ENCODE measurements at regions not wholly inside any gene's neighbourhood (a gene's known extent, or its start where the extent isn't known, plus 50 kb on each side); places are given as distances from the start of the nearest gene placed in this dataset.

- H3K79me1 ChIP-seq (ENCODE audit: low read length), result no peaks in the 10 kb centered on the region
- no peak overlapping the region for H2BK5ac ChIP-seq (ENCODE audit: low read length)
- H4K8ac ChIP-seq (ENCODE audit: low read depth, low read length), result no peak overlapping the region
- no peak overlapping the region for H2BK120ac ChIP-seq (ENCODE audit: low read depth, low read length)
- H3K27ac ChIP-seq (ENCODE audit: low read depth, low read length), result no peak overlapping the region
- no CpG with 5 or more reads among the region's 18 CpGs for WGBS (ENCODE audit: extremely low coverage, insufficient coverage, low lambda C conversion rate)
- no peaks in the 10 kb centered on the region for H3K79me2 ChIP-seq (ENCODE audit: control insufficient read depth, insufficient read depth, low read length)
- no peak overlapping the region for H3K4me2 ChIP-seq (ENCODE audit: low read length)
- no peak overlapping the region for H3K18ac ChIP-seq (ENCODE audit: low read length)
- no peak overlapping the region for H3K4me3 ChIP-seq (ENCODE audit: low read length)
- H3K23ac ChIP-seq (ENCODE audit: low read length), result no peak overlapping the region
- no peak overlapping the region for H3K56ac ChIP-seq (ENCODE audit: low read length)
- H3K4ac ChIP-seq (ENCODE audit: low read depth, low read length), result no peak overlapping the region
- DNase-seq, result peak; percentile 13
- H3K9ac ChIP-seq (ENCODE audit: low read length), result no peak overlapping the region
- H3K4me1 ChIP-seq (ENCODE audit: control insufficient read depth, low read depth, low read length), result no peaks in the 10 kb centered on the region
- H2AK5ac ChIP-seq (ENCODE audit: low read length), result no peak overlapping the region
- no peaks in the 10 kb centered on the region for H3K36me3 ChIP-seq (ENCODE audit: control insufficient read depth, insufficient read depth, low read length)
- no peaks in the 10 kb centered on the region for H3K27me3 ChIP-seq (ENCODE audit: insufficient read depth, low read length, poor library complexity)
- no peak overlapping the region for H4K5ac ChIP-seq (ENCODE audit: low read length)
- no peak overlapping the region for H2BK15ac ChIP-seq (replicated peaks; ENCODE audit: low read depth)
These were observed 86.3 kb downstream of the ASCL1 start for GRCh38 chr12:103043531-103044486.

- no peaks in the 10 kb centered on the region for H3K27me3 ChIP-seq (ENCODE audit: insufficient read depth, low read length, poor library complexity)
These were observed 88.7 kb downstream of the ASCL1 start for GRCh38 chr12:103046154-103046553.

GRCh38 chr12:103050273-103050672, 92.8 kb downstream of the ASCL1 start:
- Histone ChIP-seq H3K4me2 (ENCODE audit: low read length) (no peak overlapping the region), H3K79me1 (ENCODE audit: low read length) (no peaks in the 10 kb centered on the region), H3K4ac (ENCODE audit: low read depth, low read length) (no peak overlapping the region), H2BK5ac (ENCODE audit: low read length) (no peak overlapping the region), H3K18ac (ENCODE audit: low read length) (no peak overlapping the region), H4K5ac (ENCODE audit: low read length) (no peak overlapping the region), H3K27me3 (ENCODE audit: insufficient read depth, low read length, poor library complexity) (no peaks in the 10 kb centered on the region), H2BK120ac (ENCODE audit: low read depth, low read length) (no peak overlapping the region), H3K27ac (ENCODE audit: low read depth, low read length) (no peak overlapping the region), H3K56ac (ENCODE audit: low read length) (no peak overlapping the region), H2BK15ac (replicated peaks; ENCODE audit: low read depth) (no peak overlapping the region), H3K36me3 (ENCODE audit: control insufficient read depth, insufficient read depth, low read length) (no peaks in the 10 kb centered on the region), H2AK5ac (ENCODE audit: low read length) (no peak overlapping the region), H3K23ac (ENCODE audit: low read length) (no peak overlapping the region), H3K4me1 (ENCODE audit: control insufficient read depth, low read depth, low read length) (no peaks in the 10 kb centered on the region), H3K79me2 (ENCODE audit: control insufficient read depth, insufficient read depth, low read length) (no peaks in the 10 kb centered on the region), H3K4me3 (ENCODE audit: low read length) (no peak overlapping the region), H4K8ac (ENCODE audit: low read depth, low read length) (no peak overlapping the region), H3K9ac (ENCODE audit: low read length) (no peak overlapping the region)
- no peak for DNase-seq
- no CpG with 5 or more reads among the region's 4 CpGs for WGBS (ENCODE audit: extremely low coverage, insufficient coverage, low lambda C conversion rate)

More at GRCh38 chr12:103046154-103046553, 88.7 kb downstream of the ASCL1 start:
- Histone ChIP-seq H4K5ac (ENCODE audit: low read length) (no peak overlapping the region), H3K79me1 (ENCODE audit: low read length) (no peaks in the 10 kb centered on the region), H3K4me2 (ENCODE audit: low read length) (no peak overlapping the region), H2BK120ac (ENCODE audit: low read depth, low read length) (no peak overlapping the region), H3K9ac (ENCODE audit: low read length) (no peak overlapping the region), H3K18ac (ENCODE audit: low read length) (no peak overlapping the region), H2AK5ac (ENCODE audit: low read length) (no peak overlapping the region), H3K56ac (ENCODE audit: low read length) (no peak overlapping the region), H3K36me3 (ENCODE audit: control insufficient read depth, insufficient read depth, low read length) (no peaks in the 10 kb centered on the region), H2BK15ac (replicated peaks; ENCODE audit: low read depth) (no peak overlapping the region), H3K4me3 (ENCODE audit: low read length) (no peak overlapping the region), H3K27ac (ENCODE audit: low read depth, low read length) (no peak overlapping the region), H3K4ac (ENCODE audit: low read depth, low read length) (no peak overlapping the region), H3K79me2 (ENCODE audit: control insufficient read depth, insufficient read depth, low read length) (no peaks in the 10 kb centered on the region), H4K8ac (ENCODE audit: low read depth, low read length) (no peak overlapping the region), H3K23ac (ENCODE audit: low read length) (no peak overlapping the region), H2BK5ac (ENCODE audit: low read length) (no peak overlapping the region), H3K4me1 (ENCODE audit: control insufficient read depth, low read depth, low read length) (no peaks in the 10 kb centered on the region)
- WGBS (ENCODE audit: extremely low coverage, insufficient coverage, low lambda C conversion rate), result no CpG with 5 or more reads among the region's 3 CpGs
- DNase-seq, result no peak

GRCh38 chr12:103053089-103053488, 95.6 kb downstream of the ASCL1 start:
- H3K18ac ChIP-seq (ENCODE audit: low read length), result no peak overlapping the region
- no peak overlapping the region for H3K56ac ChIP-seq (ENCODE audit: low read length)
- DNase-seq, result no peak
- H3K4me2 ChIP-seq (ENCODE audit: low read length), result no peak overlapping the region
- no peaks in the 10 kb centered on the region for H3K79me2 ChIP-seq (ENCODE audit: control insufficient read depth, insufficient read depth, low read length)
- H3K27me3 ChIP-seq (ENCODE audit: insufficient read depth, low read length, poor library complexity), result no peaks in the 10 kb centered on the region
- no peak overlapping the region for H4K5ac ChIP-seq (ENCODE audit: low read length)
- no peak overlapping the region for H3K23ac ChIP-seq (ENCODE audit: low read length)
- H3K4ac ChIP-seq (ENCODE audit: low read depth, low read length), result no peak overlapping the region
- no peak overlapping the region for H2BK5ac ChIP-seq (ENCODE audit: low read length)
- H3K36me3 ChIP-seq (ENCODE audit: control insufficient read depth, insufficient read depth, low read length), result no peaks in the 10 kb centered on the region
- no peaks in the 10 kb centered on the region for H3K4me1 ChIP-seq (ENCODE audit: control insufficient read depth, low read depth, low read length)
- no peak overlapping the region for H2AK5ac ChIP-seq (ENCODE audit: low read length)
- H3K27ac ChIP-seq (ENCODE audit: low read depth, low read length), result no peak overlapping the region
- no peak overlapping the region for H3K9ac ChIP-seq (ENCODE audit: low read length)
- no peak overlapping the region for H3K4me3 ChIP-seq (ENCODE audit: low read length)
- no peak overlapping the region for H2BK120ac ChIP-seq (ENCODE audit: low read depth, low read length)
- no peaks in the 10 kb centered on the region for H3K79me1 ChIP-seq (ENCODE audit: low read length)
- H4K8ac ChIP-seq (ENCODE audit: low read depth, low read length), result no peak overlapping the region
- no peak overlapping the region for H2BK15ac ChIP-seq (replicated peaks; ENCODE audit: low read depth)

GRCh38 chr12:103073630-103074029, 116.2 kb downstream of the ASCL1 start:
- Histone ChIP-seq H3K79me1 (ENCODE audit: low read length) (no peaks in the 10 kb centered on the region), H3K9ac (ENCODE audit: low read length) (no peak overlapping the region), H4K5ac (ENCODE audit: low read length) (no peak overlapping the region), H3K4me3 (ENCODE audit: low read length) (no peak overlapping the region), H2BK120ac (ENCODE audit: low read depth, low read length) (no peak overlapping the region), H3K36me3 (ENCODE audit: control insufficient read depth, insufficient read depth, low read length) (no peaks in the 10 kb centered on the region), H3K4me2 (ENCODE audit: low read length) (no peak overlapping the region), H3K79me2 (ENCODE audit: control insufficient read depth, insufficient read depth, low read length) (no peaks in the 10 kb centered on the region), H2AK5ac (ENCODE audit: low read length) (no peak overlapping the region), H3K27me3 (ENCODE audit: insufficient read depth, low read length, poor library complexity) (no peaks in the 10 kb centered on the region), H3K27ac (ENCODE audit: low read depth, low read length) (no peak overlapping the region), H3K56ac (ENCODE audit: low read length) (no peak overlapping the region), H3K4me1 (ENCODE audit: control insufficient read depth, low read depth, low read length) (no peaks in the 10 kb centered on the region), H2BK5ac (ENCODE audit: low read length) (no peak overlapping the region), H3K23ac (ENCODE audit: low read length) (no peak overlapping the region), H4K8ac (ENCODE audit: low read depth, low read length) (no peak overlapping the region), H3K18ac (ENCODE audit: low read length) (no peak overlapping the region), H2BK15ac (replicated peaks; ENCODE audit: low read depth) (no peak overlapping the region), H3K4ac (ENCODE audit: low read depth, low read length) (no peak overlapping the region)
- no CpG with 5 or more reads among the region's 3 CpGs for WGBS (ENCODE audit: extremely low coverage, insufficient coverage, low lambda C conversion rate)
- DNase-seq, result peak; percentile 1

- no CpG with 5 or more reads among the region's 2 CpGs for WGBS (ENCODE audit: extremely low coverage, insufficient coverage, low lambda C conversion rate)
These were observed 118.4 kb downstream of the ASCL1 start for GRCh38 chr12:103075848-103076247.

More at GRCh38 chr12:103075848-103076247, 118.4 kb downstream of the ASCL1 start:
- Histone ChIP-seq H3K79me1 (ENCODE audit: low read length) (no peaks in the 10 kb centered on the region), H3K27me3 (ENCODE audit: insufficient read depth, low read length, poor library complexity) (no peaks in the 10 kb centered on the region), H3K36me3 (ENCODE audit: control insufficient read depth, insufficient read depth, low read length) (no peaks in the 10 kb centered on the region), H4K5ac (ENCODE audit: low read length) (no peak overlapping the region), H3K4me1 (ENCODE audit: control insufficient read depth, low read depth, low read length) (no peaks in the 10 kb centered on the region), H3K56ac (ENCODE audit: low read length) (no peak overlapping the region), H2BK15ac (replicated peaks; ENCODE audit: low read depth) (no peak overlapping the region), H2BK5ac (ENCODE audit: low read length) (no peak overlapping the region), H2AK5ac (ENCODE audit: low read length) (no peak overlapping the region), H3K27ac (ENCODE audit: low read depth, low read length) (no peak overlapping the region), H3K23ac (ENCODE audit: low read length) (no peak overlapping the region), H3K4me2 (ENCODE audit: low read length) (no peak overlapping the region), H3K18ac (ENCODE audit: low read length) (no peak overlapping the region), H2BK120ac (ENCODE audit: low read depth, low read length) (no peak overlapping the region), H4K8ac (ENCODE audit: low read depth, low read length) (no peak overlapping the region), H3K4me3 (ENCODE audit: low read length) (no peak overlapping the region), H3K4ac (ENCODE audit: low read depth, low read length) (no peak overlapping the region), H3K79me2 (ENCODE audit: control insufficient read depth, insufficient read depth, low read length) (no peaks in the 10 kb centered on the region), H3K9ac (ENCODE audit: low read length) (no peak overlapping the region)
- no peak for DNase-seq
